ENCODE measurements at regions not wholly inside any gene's neighbourhood (a gene's known extent, or its start where the extent isn't known, plus 50 kb on each side); places are given as distances from the start of the nearest gene placed in this dataset.

- TF ChIP-seq PRDM4 (tag by site-specific recombination; IDR thresholded peaks at IDR 0.05): peak; percentile 45; the same call in 1 of the 2 replicates
- no peak for TF ChIP-seq HOXC10 (CRISPR knock-in tag; IDR thresholded peaks at IDR 0.05)
- no peak for TF ChIP-seq ZNF555 (tag by site-specific recombination; conservative IDR thresholded peaks at IDR 0.05)
- TF ChIP-seq ZBTB10 (tag by site-specific recombination; IDR thresholded peaks at IDR 0.05): no peak
- TF ChIP-seq ZXDB (tag by site-specific recombination; IDR thresholded peaks at IDR 0.05): no peak
- TF ChIP-seq ZNF518A (tag by site-specific recombination; conservative IDR thresholded peaks at IDR 0.05; ENCODE audit: low read depth): no peak
- TF ChIP-seq ELK4 (IDR thresholded peaks at IDR 0.05; ENCODE audit: borderline replicate concordance, low read depth, low read length): no peak
- TF ChIP-seq ZNF473 (tag by site-specific recombination; IDR thresholded peaks at IDR 0.05): no peak
- peak; percentile 64; the same call in 1 of the 2 replicates for TF ChIP-seq ZNF449 (tag by site-specific recombination; IDR thresholded peaks at IDR 0.05)
- no peak for TF ChIP-seq ZNF580 (tag by site-specific recombination; IDR thresholded peaks at IDR 0.05)
- no peak for TF ChIP-seq ZNF585B (tag by site-specific recombination; IDR thresholded peaks at IDR 0.05)
- TF ChIP-seq ZBTB26 (tag by site-specific recombination; optimal IDR thresholded peaks at IDR 0.05): no peak
- TF ChIP-seq ZNF211 (tag by site-specific recombination; IDR thresholded peaks at IDR 0.05; ENCODE audit: low read depth): no peak
- no peak for TF ChIP-seq ZNF658 (tag by site-specific recombination; IDR thresholded peaks at IDR 0.05)
- no peak for TF ChIP-seq ZNF280C (tag by site-specific recombination; IDR thresholded peaks at IDR 0.05)
- TF ChIP-seq ZNF639 (tag by site-specific recombination; IDR thresholded peaks at IDR 0.05): no peak
- no peak for TF ChIP-seq ZFP37 (tag by site-specific recombination; IDR thresholded peaks at IDR 0.05)
- TF ChIP-seq MEIS1 (CRISPR knock-in tag; IDR thresholded peaks at IDR 0.05; ENCODE audit: borderline replicate concordance): no peak
- no peak for TF ChIP-seq ZNF416 (tag by site-specific recombination; IDR thresholded peaks at IDR 0.05)
Measured at GRCh38 chr2:18752022-18752493, 162.7 kb upstream of the NT5C1B start (continued).

Data from HEK293 (cell line).